Tibial artery (tissue), 4 donors: ENCODE measurements at regions not wholly inside any gene's neighbourhood (a gene's known extent, or its start where the extent isn't known, plus 50 kb on each side); places are given as distances from the start of the nearest gene placed in this dataset.

ENCODE experiments used
- DNase-seq, 2 donors: peaks; one replicate each; pipeline ENCODE4 v3.0.0-alpha.2; 2019
- H3K27ac ChIP-seq, 2 donors: fragments of 200-600 bp; sonication (generic) in 1 of 2; 1 replicate in 1 of 2; 2 replicates in 1 of 2; pipeline ENCODE4 v1.5.1; 2018 to 2019; ENCODE audit warnings: mild to moderate bottlenecking in 1 of 2
- H3K27me3 ChIP-seq, 2 donors: fragments of 200-600 bp; sonication (generic) in 1 of 2; one replicate each; pipeline versions ENCODE4 v1.5.1 to v1.6.0; 2016 to 2019
- H3K36me3 ChIP-seq, 3 donors: fragments of 200-600 bp; sonication (generic) in 2 of 3; one replicate each; pipeline ENCODE4 v1.5.1; 2016 to 2019; ENCODE audit warnings: mild to moderate bottlenecking in 2 of 3
- H3K4me1 ChIP-seq, 4 donors: fragments of 200-600 bp; sonication (generic) in 2 of 4; 1 replicate in 3 of 4; 2 replicates in 1 of 4; pipeline ENCODE4 v1.5.1; 2016 to 2019
- H3K4me3 ChIP-seq, 2 donors: fragments of 200-600 bp; sonication (generic) in 1 of 2; 1 replicate in 1 of 2; 2 replicates in 1 of 2; pipeline ENCODE4 v1.5.1; 2018 to 2019; ENCODE audit warnings: mild to moderate bottlenecking in 2 of 2
- H3K9me3 ChIP-seq, 3 donors: fragments of 200-600 bp; sonication (generic) in 1 of 3; one replicate each; pipeline ENCODE4 v1.5.1; 2016 to 2019
- intact Hi-C: fragments of 100-400 bp; cut with DNase I; formaldehyde crosslinking; loops from one replicate; pipeline ENCODE4 v1.15.0; 2023; ENCODE audit warnings: low total_unique reads
- TF ChIP-seq, protein P1 (sequence below), 2 experiments: fragments of 200-600 bp in 1 of 2; fragments of 450-650 bp in 1 of 2; IDR thresholded peaks; one replicate each; pipeline ENCODE4 v1.5.1; 2017 to 2019; ENCODE audit warnings: antibody characterized with exemption in 2 of 2, mild to moderate bottlenecking in 1 of 2, moderate library complexity in 1 of 2

DNA sequence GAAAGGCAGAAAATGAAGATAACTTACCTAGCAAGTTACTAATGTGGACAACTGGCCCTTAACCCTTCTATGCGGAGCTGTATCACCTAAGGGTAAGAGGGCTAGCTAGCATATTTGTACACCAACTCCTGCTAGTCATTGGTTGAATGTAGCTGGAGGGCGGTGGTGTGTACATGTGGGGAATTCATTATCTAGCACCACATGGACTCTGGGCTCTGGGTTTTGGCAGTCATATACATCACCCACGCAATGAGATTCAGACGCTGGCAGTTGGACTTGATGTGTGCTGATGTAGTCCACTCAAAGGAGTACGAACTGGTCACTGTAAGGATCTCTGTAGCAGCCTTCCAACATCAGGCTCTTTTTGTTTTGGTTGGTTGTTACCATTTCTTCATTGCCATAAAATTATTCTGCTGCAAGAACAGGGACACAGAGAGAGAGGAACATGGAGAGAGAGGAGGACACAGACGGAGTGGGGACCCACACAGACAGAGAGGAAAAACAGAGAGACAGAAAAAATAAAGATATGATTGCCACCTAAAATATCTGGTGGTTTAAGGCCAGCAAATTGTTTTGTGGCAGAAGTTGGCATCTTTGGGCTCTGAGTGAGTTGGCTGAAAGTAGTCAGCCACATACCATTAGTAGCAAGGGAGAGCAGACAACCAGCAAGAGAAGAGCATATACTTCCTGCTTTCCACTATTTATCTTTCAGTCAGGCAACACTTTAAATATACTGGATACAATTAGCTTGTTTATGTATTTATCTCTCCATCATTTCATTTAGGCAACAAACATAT is 76.7 kb upstream of the MTPN start:
- Histone ChIP-seq H3K27ac (no peak overlapping the region), H3K27me3 (no peaks in the 10 kb centered on the region), H3K4me1 (no peaks in the 10 kb centered on the region), H3K4me3 (no peak overlapping the region), H3K36me3 (no peaks in the 10 kb centered on the region), H3K9me3 (no peaks in the 10 kb centered on the region)
- DNase-seq: no peak
- intact Hi-C loops: no loop called here
- TF ChIP-seq, protein P1, sequence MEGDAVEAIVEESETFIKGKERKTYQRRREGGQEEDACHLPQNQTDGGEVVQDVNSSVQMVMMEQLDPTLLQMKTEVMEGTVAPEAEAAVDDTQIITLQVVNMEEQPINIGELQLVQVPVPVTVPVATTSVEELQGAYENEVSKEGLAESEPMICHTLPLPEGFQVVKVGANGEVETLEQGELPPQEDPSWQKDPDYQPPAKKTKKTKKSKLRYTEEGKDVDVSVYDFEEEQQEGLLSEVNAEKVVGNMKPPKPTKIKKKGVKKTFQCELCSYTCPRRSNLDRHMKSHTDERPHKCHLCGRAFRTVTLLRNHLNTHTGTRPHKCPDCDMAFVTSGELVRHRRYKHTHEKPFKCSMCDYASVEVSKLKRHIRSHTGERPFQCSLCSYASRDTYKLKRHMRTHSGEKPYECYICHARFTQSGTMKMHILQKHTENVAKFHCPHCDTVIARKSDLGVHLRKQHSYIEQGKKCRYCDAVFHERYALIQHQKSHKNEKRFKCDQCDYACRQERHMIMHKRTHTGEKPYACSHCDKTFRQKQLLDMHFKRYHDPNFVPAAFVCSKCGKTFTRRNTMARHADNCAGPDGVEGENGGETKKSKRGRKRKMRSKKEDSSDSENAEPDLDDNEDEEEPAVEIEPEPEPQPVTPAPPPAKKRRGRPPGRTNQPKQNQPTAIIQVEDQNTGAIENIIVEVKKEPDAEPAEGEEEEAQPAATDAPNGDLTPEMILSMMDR (IDR thresholded peaks at IDR 0.05): no peak

DNA sequence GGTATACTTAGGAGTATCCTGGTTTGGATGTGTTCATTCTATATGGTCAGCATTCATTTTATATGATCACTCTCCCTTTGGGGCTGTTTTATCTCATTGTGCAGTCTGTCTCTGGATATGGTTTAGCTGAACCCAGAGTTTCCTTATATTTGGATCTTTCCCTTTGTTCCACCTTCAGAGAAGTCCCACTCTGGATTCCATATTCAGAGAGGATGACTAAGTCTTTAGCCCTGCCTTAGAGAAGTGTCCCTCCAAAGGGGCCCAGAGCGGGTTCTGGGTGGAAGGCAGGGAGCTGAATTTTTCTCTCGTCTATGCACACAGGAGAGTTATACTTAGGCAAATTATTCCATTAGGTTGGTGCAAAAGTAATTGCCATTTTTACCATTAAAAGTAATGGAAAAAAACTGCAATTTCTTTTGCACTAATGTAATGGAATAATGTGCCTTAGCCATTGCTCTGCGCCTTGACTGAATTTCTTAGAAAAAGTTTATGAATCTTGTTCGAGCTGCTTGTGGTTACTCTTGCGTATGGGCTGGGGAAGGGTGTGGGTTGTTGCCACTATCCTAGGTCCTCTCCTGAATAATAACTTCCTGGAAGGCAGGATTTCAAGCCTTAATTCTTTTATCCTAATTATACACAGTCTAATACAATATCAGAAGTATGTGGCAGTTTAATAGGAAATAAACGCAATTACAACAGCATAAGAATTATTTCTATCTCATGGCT is 74.2 kb upstream of the MTPN start:
- Histone ChIP-seq H3K9me3 (no peaks in the 10 kb centered on the region), H3K36me3 (no peaks in the 10 kb centered on the region), H3K4me1 (no peaks in the 10 kb centered on the region), H3K27me3 (no peaks in the 10 kb centered on the region), H3K27ac (no peak overlapping the region), H3K4me3 (no peak overlapping the region)
- TF ChIP-seq, protein P1 (IDR thresholded peaks at IDR 0.05): no peak
- no peak for DNase-seq
- intact Hi-C loops: no loop called here

DNA sequence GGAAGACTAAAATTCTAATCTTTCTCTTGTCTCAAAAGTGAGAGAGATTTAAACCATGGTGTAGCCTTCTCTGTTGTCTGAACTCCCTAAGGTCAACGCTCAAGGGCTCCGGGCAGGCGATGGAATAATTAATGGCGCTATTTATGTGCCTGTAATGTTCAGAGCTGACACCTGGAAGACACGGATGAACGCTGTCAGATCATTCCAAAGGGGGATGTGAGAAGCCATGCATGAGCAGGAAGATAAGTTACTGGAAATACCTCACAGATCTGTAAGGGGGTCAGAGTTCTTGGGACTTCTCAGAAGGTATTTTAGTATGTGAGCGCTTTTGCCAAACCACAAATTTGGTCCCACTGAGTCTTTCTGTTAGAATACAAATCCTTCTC is 73.3 kb upstream of the MTPN start:
- TF ChIP-seq, protein P1 (IDR thresholded peaks at IDR 0.05): no peak
- no peaks in the 10 kb centered on the region for H3K27me3 ChIP-seq
- no peak overlapping the region for H3K4me3 ChIP-seq
- no peaks in the 10 kb centered on the region for H3K36me3 ChIP-seq
- intact Hi-C loops: no loop called here
- DNase-seq: no peak
- no peak overlapping the region for H3K27ac ChIP-seq
- no peaks in the 10 kb centered on the region for H3K9me3 ChIP-seq
- peaks cover 0 to 4% (median under 1%) of the 10 kb centered on the region in 4 donors for H3K4me1 ChIP-seq

DNA sequence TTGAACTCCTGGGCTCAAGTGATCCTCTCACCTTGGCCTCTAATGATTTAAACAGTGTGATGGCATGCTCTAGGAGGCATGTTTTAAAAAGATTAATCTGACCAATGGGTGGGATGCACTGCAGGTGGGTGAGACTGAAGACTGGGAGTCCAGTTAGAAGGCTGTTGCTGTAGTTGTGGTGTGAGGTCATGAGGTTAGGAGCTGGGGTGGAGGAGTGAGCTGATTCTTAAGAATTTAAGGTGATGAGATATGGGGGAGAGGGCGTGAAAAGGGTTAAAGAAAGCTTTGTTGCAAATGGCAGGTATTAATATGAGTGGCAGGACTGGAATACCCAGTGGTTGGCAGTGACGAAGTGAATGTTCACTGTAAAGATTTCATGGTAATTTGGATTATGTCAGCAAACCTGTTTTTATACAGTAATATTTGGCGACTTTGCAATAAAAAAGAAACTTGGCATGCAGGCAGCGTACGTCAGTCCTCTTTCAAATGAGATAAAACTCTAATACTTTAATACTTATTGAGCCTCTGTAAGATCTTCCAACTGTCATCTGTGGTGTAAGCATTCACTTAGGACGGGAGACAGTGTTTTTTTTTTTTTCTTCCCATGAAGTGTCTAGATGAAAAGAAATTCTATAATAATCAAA is 72.8 kb upstream of the MTPN start:
- intact Hi-C loops: no loop called here
- Histone ChIP-seq H3K4me1 (peaks cover 0 to 6% (median 2%) of the 10 kb centered on the region in 4 donors), H3K36me3 (no peaks in the 10 kb centered on the region), H3K9me3 (no peaks in the 10 kb centered on the region), H3K27me3 (no peaks in the 10 kb centered on the region), H3K4me3 (no peak overlapping the region), H3K27ac (no peak overlapping the region)
- TF ChIP-seq, protein P1 (IDR thresholded peaks at IDR 0.05): no peak
- no peak for DNase-seq

DNA sequence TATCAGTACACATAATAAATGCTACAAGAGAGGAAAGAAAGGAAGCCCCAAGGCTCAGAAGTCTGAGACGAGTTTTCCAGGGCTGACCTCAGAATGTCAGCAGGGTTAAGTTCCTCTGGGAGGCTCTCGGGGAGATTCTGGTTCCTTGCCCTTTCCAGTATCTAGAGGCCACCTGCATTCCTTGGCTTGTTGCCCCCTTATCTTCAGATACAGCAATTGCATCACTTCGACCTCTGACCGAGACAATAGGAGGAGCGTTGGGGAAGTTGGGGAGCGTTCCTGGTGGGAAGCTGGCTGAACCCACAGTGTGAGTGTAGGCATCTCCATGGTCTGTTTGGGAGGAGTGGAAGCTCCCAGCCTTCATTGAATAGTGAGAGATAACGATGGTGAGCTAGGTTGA is 72.0 kb upstream of the MTPN start:
- Histone ChIP-seq H3K9me3 (no peaks in the 10 kb centered on the region), H3K27ac (no peak overlapping the region), H3K27me3 (no peaks in the 10 kb centered on the region), H3K4me3 (no peak overlapping the region), H3K36me3 (no peaks in the 10 kb centered on the region), H3K4me1 (peaks cover 0 to 9% (median 2%) of the 10 kb centered on the region in 4 donors)
- no peak for DNase-seq
- TF ChIP-seq, protein P1 (IDR thresholded peaks at IDR 0.05): no peak
- intact Hi-C loops: no loop called here
